Tibial nerve (tissue), 4 donors: ENCODE measurements at regions not wholly inside any gene's neighbourhood (a gene's known extent, or its start where the extent isn't known, plus 50 kb on each side); places are given as distances from the start of the nearest gene placed in this dataset.
A peak's percentile ranks its signal among the peaks of the same experiment; 100 is the strongest.

Experiments
- DNase-seq, 2 donors: peaks; one replicate each; pipeline ENCODE4 v3.0.0-alpha.2; 2019; ENCODE audit warnings: low spot score in 2 of 2
- H3K27ac ChIP-seq, 4 donors: fragments of 200-600 bp; sonication (generic) in 3 of 4; one replicate each; pipeline ENCODE4 v1.5.1; 2017 to 2019; ENCODE audit warnings: mild to moderate bottlenecking in 1 of 4
- H3K27me3 ChIP-seq, 2 donors: fragments of 200-600 bp; sonication (generic) in 1 of 2; one replicate each; pipeline versions ENCODE4 v1.5.1 to v1.6.0; 2017 to 2019
- H3K36me3 ChIP-seq, 3 donors: fragments of 200-600 bp; sonication (generic); one replicate each; pipeline ENCODE4 v1.5.1; 2018 to 2019
- H3K4me1 ChIP-seq, 4 donors: fragments of 200-600 bp; sonication (generic) in 3 of 4; one replicate each; pipeline ENCODE4 v1.5.1; 2017 to 2019
- H3K4me3 ChIP-seq, 4 donors: fragments of 200-600 bp; sonication (generic) in 3 of 4; one replicate each; pipeline ENCODE4 v1.5.1; 2017 to 2019; ENCODE audit warnings: mild to moderate bottlenecking in 1 of 4, moderate library complexity in 1 of 4
- H3K9me3 ChIP-seq, 4 donors: fragments of 200-600 bp; sonication (generic) in 3 of 4; one replicate each; pipeline ENCODE4 v1.5.1; 2017 to 2019
- CTCF ChIP-seq, 5 experiments: fragments of 200-600 bp in 3 of 5; fragments of 450-650 bp in 2 of 5; sonication (generic) in 3 of 5; IDR thresholded peaks; one replicate each; pipeline ENCODE4 v1.5.1; 2016 to 2019; ENCODE audit warnings: antibody characterized with exemption in 5 of 5, mild to moderate bottlenecking in 3 of 5, moderate library complexity in 2 of 5
- EP300 ChIP-seq, 2 donors: sonication (generic); formaldehyde crosslinking; IDR thresholded peaks; one replicate each; pipeline ENCODE4 v1.6.1; 2017; ENCODE audit warnings: antibody characterized with exemption in 2 of 2, mild to moderate bottlenecking in 1 of 2
- POLR2A ChIP-seq, 2 donors: fragments of 450-650 bp; IDR thresholded peaks; one replicate each; pipeline ENCODE4 v1.6.1; 2017; ENCODE audit warnings: antibody characterized with exemption in 2 of 2, mild to moderate bottlenecking in 2 of 2, moderate library complexity in 2 of 2
- WGBS, 2 donors: methylation state at CpG; one replicate each; pipeline ENCODE4 v1.1.5; 2018; 5-methylcytosine and 5-hydroxymethylcytosine counted together

GRCh38 chr2:48104418-48104817, 198.1 kb upstream of the FBXO11 start:
- Histone ChIP-seq H3K27ac (no peak overlapping the region), H3K9me3 (peaks cover 0 to 9% (median 2%) of the 10 kb centered on the region in 4 donors), H3K27me3 (no peaks in the 10 kb centered on the region), H3K36me3 (no peaks in the 10 kb centered on the region), H3K4me3 (no peak overlapping the region), H3K4me1 (peaks cover 0 to 20% (median 0%) of the 10 kb centered on the region in 4 donors)
- TF ChIP-seq CTCF (IDR thresholded peaks at IDR 0.05) (no peak), EP300 (IDR thresholded peaks at IDR 0.05) (no peak), POLR2A (IDR thresholded peaks at IDR 0.05) (no peak)
- no peak for DNase-seq

- 81 to 82% methylated on average over 11 of the region's 11 CpGs for WGBS, 2 donors
- no peak for DNase-seq
- TF ChIP-seq EP300 (IDR thresholded peaks at IDR 0.05) (no peak), POLR2A (IDR thresholded peaks at IDR 0.05) (no peak), CTCF (IDR thresholded peaks at IDR 0.05) (no peak)
- Histone ChIP-seq H3K9me3 (no peaks in the 10 kb centered on the region), H3K36me3 (no peaks in the 10 kb centered on the region), H3K4me1 (peaks cover 0 to 28% (median 0%) of the 10 kb centered on the region in 4 donors), H3K4me3 (no peak overlapping the region), H3K27ac (peak overlapping the region in 2 of 4 donors; percentile 55 to 60), H3K27me3 (no peaks in the 10 kb centered on the region)
These were observed 199.6 kb upstream of the FBXO11 start for GRCh38 chr2:48105848-48106247.

- no peaks in the 10 kb centered on the region for H3K36me3 ChIP-seq
- H3K9me3 ChIP-seq = no peaks in the 10 kb centered on the region
- H3K27ac ChIP-seq = peak overlapping the region in 2 of 4 donors; percentile 55 to 60
- 53 to 60% methylated on average over 9 of the region's 9 CpGs for WGBS, 2 donors
- no peaks in the 10 kb centered on the region for H3K27me3 ChIP-seq
- H3K4me3 ChIP-seq = no peak overlapping the region
- TF ChIP-seq EP300 (IDR thresholded peaks at IDR 0.05) (no peak), POLR2A (IDR thresholded peaks at IDR 0.05) (no peak), CTCF (IDR thresholded peaks at IDR 0.05) (no peak)
- no peak for DNase-seq
- H3K4me1 ChIP-seq = peaks cover 0 to 36% (median 1%) of the 10 kb centered on the region in 4 donors
These were observed 201.1 kb upstream of the FBXO11 start for GRCh38 chr2:48107326-48107925.

GRCh38 chr2:48108455-48108854, 202.2 kb upstream of the FBXO11 start:
- TF ChIP-seq CTCF (IDR thresholded peaks at IDR 0.05) (no peak), EP300 (IDR thresholded peaks at IDR 0.05) (no peak), POLR2A (IDR thresholded peaks at IDR 0.05) (no peak)
- H3K27me3 ChIP-seq = no peaks in the 10 kb centered on the region
- no peaks in the 10 kb centered on the region for H3K9me3 ChIP-seq
- no peak overlapping the region for H3K27ac ChIP-seq
- H3K36me3 ChIP-seq = no peaks in the 10 kb centered on the region
- no peak overlapping the region for H3K4me3 ChIP-seq
- DNase-seq = no peak
- H3K4me1 ChIP-seq = peaks cover 0 to 44% (median 3%) of the 10 kb centered on the region in 4 donors
- 85 to 95% methylated on average over 1 of the region's 1 CpG for WGBS, 2 donors

GRCh38 chr2:48109491-48110204, 203.3 kb upstream of the FBXO11 start:
- Histone ChIP-seq H3K27ac (peak overlapping the region in 1 of 4 donors; percentile 44), H3K36me3 (no peaks in the 10 kb centered on the region), H3K9me3 (no peaks in the 10 kb centered on the region), H3K27me3 (no peaks in the 10 kb centered on the region), H3K4me1 (peaks cover 0 to 56% (median 10%) of the 10 kb centered on the region in 4 donors), H3K4me3 (no peak overlapping the region)
- no peak for DNase-seq
- TF ChIP-seq POLR2A (IDR thresholded peaks at IDR 0.05) = no peak
- no peak for TF ChIP-seq CTCF (IDR thresholded peaks at IDR 0.05)
- no peak for TF ChIP-seq EP300 (IDR thresholded peaks at IDR 0.05)
- WGBS, 2 donors = 70 to 71% methylated on average over 4 of the region's 4 CpGs
